Activated CD8-positive, alpha-beta T cell treated with anti-CD3 and anti-CD28 coated beads, Interleukin-2, amount 10 ng/mL, durations not matched to agents 7 days and 5 days (primary cell): ENCODE measurements at regions not wholly inside any gene's neighbourhood (a gene's known extent, or its start where the extent isn't known, plus 50 kb on each side); places are given as distances from the start of the nearest gene placed in this dataset.
A peak's percentile ranks its signal among the peaks of the same experiment; 100 is the strongest.
"Not testable (repeated sequence)": the region's sequence is repeated elsewhere in the genome, so short reads cannot be mapped to it uniquely, and the experiment has no call there.

ENCODE experiments used
- ATAC-seq: fragments of 150-1000 bp; cut with Tn5 transposase; one replicate; pipeline ENCODE4 v1.10.0; 2021; ENCODE audit warnings: moderate library complexity
- CTCF ChIA-PET: fragments of 350-600 bp; sonication (Branson Sonifier 250); formaldehyde crosslinking; loops from one replicate; lab custom pipeline; 2021; ENCODE audit warnings: antibody characterized with exemption; lab: Charles Lee
- POLR2A ChIA-PET: fragments of 350-600 bp; sonication (Branson Sonifier 250); formaldehyde crosslinking; loops from one replicate; lab custom pipeline; 2021; ENCODE audit warnings: antibody characterized with exemption; lab: Charles Lee
- DNase-seq: peaks from one replicate; pipeline ENCODE4 v3.0.0-alpha.2; 2020
- H3K27ac Mint-ChIP-seq: one replicate; pipeline ENCODE4 v1.8.0; 2021; ENCODE audit warnings: mild to moderate bottlenecking, mixed read lengths
- H3K27me3 Mint-ChIP-seq: one replicate; pipeline ENCODE4 v1.8.0; 2021; ENCODE audit warnings: low read depth, mixed read lengths
- H3K36me3 Mint-ChIP-seq: one replicate; pipeline ENCODE4 v1.8.0; 2021; ENCODE audit warnings: low read depth, mixed read lengths
- H3K4me1 Mint-ChIP-seq: one replicate; pipeline ENCODE4 v1.8.0; 2021; ENCODE audit warnings: low read depth, mixed read lengths
- H3K4me3 Mint-ChIP-seq: one replicate; pipeline ENCODE4 v1.8.0; 2021; ENCODE audit warnings: mild to moderate bottlenecking, mixed read lengths
- H3K9me3 Mint-ChIP-seq: one replicate; pipeline ENCODE4 v1.8.0; 2022; ENCODE audit warnings: mixed read lengths; ENCODE audit not compliant: insufficient read depth

- ATAC-seq (no peak), DNase-seq (no peak)
- H3K27ac Mint-ChIP-seq = no peak overlapping the region
- ChIA-PET POLR2A (interaction anchor here (0.7 kb wide), 1 partner anchor 8 kb away, joined by 3 read pairs; no protein-coding TSS in a partner anchor), CTCF (no interaction called here)
- peaks cover 7% of the 10 kb centered on the region for H3K27me3 Mint-ChIP-seq
- H3K4me1 Mint-ChIP-seq = peaks cover 3% of the 10 kb centered on the region
- H3K36me3 Mint-ChIP-seq = no peaks in the 10 kb centered on the region
- H3K9me3 Mint-ChIP-seq = no peaks in the 10 kb centered on the region
- H3K4me3 Mint-ChIP-seq = no peak overlapping the region
These were observed 426.0 kb downstream of the RPS24 start for GRCh38 chr10:78459639-78460037.

DNA sequence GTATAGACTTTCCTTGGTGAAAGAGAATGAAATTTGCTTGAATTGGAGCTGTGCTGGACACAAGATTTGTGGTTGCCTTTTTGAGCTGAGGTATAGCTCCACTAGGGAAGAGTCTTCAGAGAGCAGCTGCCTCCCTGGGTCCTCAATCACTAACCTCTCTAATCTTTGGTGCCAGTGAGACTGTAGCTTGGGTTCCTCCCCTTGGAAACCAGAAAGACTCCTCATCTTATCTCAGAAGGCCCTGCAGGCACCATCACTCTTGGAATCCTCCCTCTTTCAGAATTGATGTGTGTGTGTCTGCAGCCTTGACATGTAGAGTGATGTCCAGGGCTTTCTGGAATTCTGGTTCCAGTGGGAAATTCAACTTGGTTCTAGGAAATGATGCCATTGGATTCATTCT is 426.5 kb downstream of the RPS24 start:
- H3K4me1 Mint-ChIP-seq = peaks cover 3% of the 10 kb centered on the region
- no peaks in the 10 kb centered on the region for H3K9me3 Mint-ChIP-seq
- H3K4me3 Mint-ChIP-seq = no peak overlapping the region
- H3K36me3 Mint-ChIP-seq = no peaks in the 10 kb centered on the region
- CTCF ChIA-PET = no interaction called here
- DNase-seq = no peak
- H3K27me3 Mint-ChIP-seq = peaks cover 7% of the 10 kb centered on the region
- POLR2A ChIA-PET = interaction anchor here (0.7 kb wide), 1 partner anchor 9 kb away, joined by 3 read pairs; no protein-coding TSS in a partner anchor
- H3K27ac Mint-ChIP-seq = no peak overlapping the region
- ATAC-seq = no peak

GRCh38 chr10:78461333-78461732 is 427.7 kb downstream of the RPS24 start:
- peaks cover 7% of the 10 kb centered on the region for H3K27me3 Mint-ChIP-seq
- H3K27ac Mint-ChIP-seq = no peak overlapping the region
- DNase-seq (no peak), ATAC-seq (no peak)
- no peaks in the 10 kb centered on the region for H3K36me3 Mint-ChIP-seq
- POLR2A ChIA-PET = no interaction called here
- no peak overlapping the region for H3K4me3 Mint-ChIP-seq
- H3K4me1 Mint-ChIP-seq = peaks cover 3% of the 10 kb centered on the region
- no peaks in the 10 kb centered on the region for H3K9me3 Mint-ChIP-seq
- CTCF ChIA-PET = interaction anchor here (0.6 kb wide), 1 partner anchor 392 kb away, joined by 4 read pairs; no protein-coding TSS in a partner anchor

DNA sequence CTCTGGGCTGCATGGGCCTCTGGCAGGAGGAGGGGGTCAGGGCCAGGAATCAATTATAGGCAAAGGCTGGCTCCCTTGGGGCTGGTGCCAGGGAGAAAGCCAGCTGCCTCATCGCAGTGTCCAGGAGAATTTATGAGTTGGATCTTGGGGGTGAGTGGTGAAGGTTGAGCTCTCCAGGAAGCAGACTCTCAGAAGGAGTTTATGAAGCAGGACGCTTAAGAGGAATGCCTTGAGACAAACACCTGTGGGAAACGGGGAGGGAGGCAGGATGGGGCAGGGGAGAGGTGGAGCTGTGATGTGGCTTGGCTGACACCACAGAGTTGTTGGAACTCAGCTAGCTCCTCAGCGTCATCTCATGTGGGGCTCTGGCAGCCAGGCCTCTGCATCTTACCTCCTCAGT is 428.5 kb downstream of the RPS24 start:
- no peak for DNase-seq
- peaks cover 7% of the 10 kb centered on the region for H3K27me3 Mint-ChIP-seq
- no peak overlapping the region for H3K27ac Mint-ChIP-seq
- ATAC-seq = no peak
- no peaks in the 10 kb centered on the region for H3K9me3 Mint-ChIP-seq
- POLR2A ChIA-PET = no interaction called here
- H3K4me3 Mint-ChIP-seq = no peak overlapping the region
- CTCF ChIA-PET = no interaction called here
- no peaks in the 10 kb centered on the region for H3K36me3 Mint-ChIP-seq
- H3K4me1 Mint-ChIP-seq = peaks cover 3% of the 10 kb centered on the region

DNA sequence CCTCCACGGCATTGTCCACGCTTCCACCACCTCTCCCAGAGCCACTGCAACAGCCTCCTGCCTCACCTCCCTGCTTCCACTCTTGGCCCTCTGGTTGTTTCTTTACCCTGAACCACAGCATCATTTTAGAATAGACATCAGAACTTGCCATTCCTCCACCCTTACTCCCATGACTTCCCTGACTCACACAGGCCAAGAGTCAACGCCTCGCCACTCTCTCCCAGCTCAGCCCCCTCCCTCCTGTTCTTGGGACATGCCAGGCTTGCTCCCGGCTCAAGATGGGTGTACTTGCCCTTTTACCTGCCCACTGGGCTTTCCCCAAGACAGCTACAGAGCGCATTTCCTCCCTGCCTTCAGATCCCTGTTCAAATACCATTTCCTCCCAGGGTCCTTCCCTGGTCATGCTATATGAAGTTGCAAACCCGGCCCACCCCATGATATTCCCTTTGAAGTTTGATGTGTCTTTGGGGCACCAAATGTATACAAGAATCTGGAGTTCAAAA is 429.1 kb downstream of the RPS24 start:
- no peak overlapping the region for H3K27ac Mint-ChIP-seq
- no peaks in the 10 kb centered on the region for H3K36me3 Mint-ChIP-seq
- DNase-seq (no peak), ATAC-seq (no peak)
- ChIA-PET POLR2A (no interaction called here), CTCF (no interaction called here)
- H3K4me1 Mint-ChIP-seq = peaks cover 3% of the 10 kb centered on the region
- H3K9me3 Mint-ChIP-seq = no peaks in the 10 kb centered on the region
- H3K4me3 Mint-ChIP-seq = no peak overlapping the region
- peaks cover 7% of the 10 kb centered on the region for H3K27me3 Mint-ChIP-seq

DNA sequence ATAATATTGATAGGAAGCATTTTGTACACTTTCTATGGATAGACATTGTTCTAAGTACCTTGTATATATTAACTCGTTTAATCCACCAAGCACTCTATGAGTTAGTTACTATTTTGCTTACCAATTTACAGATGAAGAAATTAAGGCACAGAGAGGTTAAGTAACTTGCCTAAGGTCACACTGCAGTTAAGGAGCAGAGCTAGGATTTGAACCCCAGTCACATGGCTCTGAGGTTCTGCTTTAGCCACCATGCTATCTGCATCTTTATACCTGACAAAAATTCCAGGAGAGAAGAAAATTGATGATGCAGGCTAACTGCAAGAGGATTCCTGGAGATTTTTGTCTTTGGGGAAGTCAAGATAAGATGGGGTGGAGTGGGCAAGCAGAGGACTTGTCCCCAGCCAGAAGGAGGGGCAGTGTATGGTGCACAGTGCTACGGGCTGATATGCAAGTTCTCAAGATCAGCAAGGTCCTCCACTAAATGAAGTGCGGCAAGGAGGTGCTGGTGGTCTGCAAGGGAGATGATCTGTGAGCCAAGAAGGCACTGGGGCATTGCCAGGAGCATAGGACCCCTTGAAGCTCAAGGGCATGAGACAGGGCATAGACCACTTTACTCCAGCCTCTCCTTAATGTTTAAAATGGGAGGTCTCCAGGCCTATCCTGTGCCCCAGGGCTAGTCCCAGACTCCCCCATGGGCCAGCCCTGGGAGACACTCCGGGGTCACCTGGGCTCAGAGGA is 430.6 kb downstream of the RPS24 start:
- H3K27ac Mint-ChIP-seq = no peak overlapping the region
- no peak overlapping the region for H3K4me3 Mint-ChIP-seq
- CTCF ChIA-PET = no interaction called here
- POLR2A ChIA-PET = no interaction called here
- H3K4me1 Mint-ChIP-seq = peaks cover 3% of the 10 kb centered on the region
- no peaks in the 10 kb centered on the region for H3K9me3 Mint-ChIP-seq
- H3K27me3 Mint-ChIP-seq = peaks cover 7% of the 10 kb centered on the region
- H3K36me3 Mint-ChIP-seq = no peaks in the 10 kb centered on the region
- DNase-seq = no peak
- no peak for ATAC-seq

GRCh38 chr10:78464856-78465267 is 431.2 kb downstream of the RPS24 start:
- ATAC-seq (no peak), DNase-seq (no peak)
- Mint-ChIP-seq H3K9me3 (no peaks in the 10 kb centered on the region), H3K4me1 (peaks cover 3% of the 10 kb centered on the region), H3K4me3 (no peak overlapping the region), H3K27me3 (peaks cover 5% of the 10 kb centered on the region), H3K36me3 (no peaks in the 10 kb centered on the region), H3K27ac (no peak overlapping the region)
- CTCF ChIA-PET = no interaction called here
- POLR2A ChIA-PET = no interaction called here

GRCh38 chr10:78465431-78465830 is 431.8 kb downstream of the RPS24 start:
- ChIA-PET CTCF (no interaction called here), POLR2A (no interaction called here)
- Mint-ChIP-seq H3K27ac (no peak overlapping the region), H3K27me3 (peaks cover 5% of the 10 kb centered on the region), H3K4me3 (no peak overlapping the region), H3K4me1 (peaks cover 6% of the 10 kb centered on the region), H3K36me3 (no peaks in the 10 kb centered on the region), H3K9me3 (no peaks in the 10 kb centered on the region)
- ATAC-seq = no peak
- no peak for DNase-seq

DNA sequence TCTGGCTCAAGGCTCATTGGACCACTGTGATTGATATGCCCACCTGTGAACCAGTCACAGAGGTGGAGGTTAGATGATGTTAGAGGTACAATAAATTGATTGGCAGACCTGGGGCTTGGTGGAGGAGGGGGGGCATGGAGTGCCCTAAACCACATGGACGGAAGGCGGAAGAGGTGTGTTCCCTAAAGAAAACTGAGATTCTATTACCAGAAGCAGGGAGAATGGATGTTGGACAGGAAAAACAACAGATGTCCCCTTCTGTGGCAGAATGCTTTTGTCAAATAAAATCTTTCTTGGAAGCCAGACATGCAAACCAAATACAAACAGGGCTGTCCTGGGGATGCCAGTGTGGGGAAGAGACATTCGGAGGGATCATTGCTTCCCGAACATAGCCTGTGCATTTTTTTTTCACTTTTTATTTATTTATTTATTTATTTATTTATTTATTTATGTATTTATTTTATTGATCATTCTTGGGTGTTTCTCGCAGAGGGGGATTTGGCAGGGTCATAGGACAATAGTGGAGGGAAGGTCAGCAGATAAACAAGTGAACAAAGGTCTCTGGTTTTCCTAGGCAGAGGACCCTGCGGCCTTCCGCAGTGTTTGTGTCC is 433.9 kb downstream of the RPS24 start:
- Mint-ChIP-seq H3K36me3 (no peaks in the 10 kb centered on the region), H3K4me3 (no peak overlapping the region), H3K9me3 (no peaks in the 10 kb centered on the region), H3K27ac (no peak overlapping the region), H3K27me3 (peaks cover 5% of the 10 kb centered on the region), H3K4me1 (peaks cover 12% of the 10 kb centered on the region)
- no peak for ATAC-seq
- DNase-seq = no peak
- ChIA-PET POLR2A (no interaction called here), CTCF (no interaction called here)

- H3K27me3 Mint-ChIP-seq, ATAC-seq, DNase-seq, H3K9me3 Mint-ChIP-seq, CTCF ChIA-PET, H3K27ac Mint-ChIP-seq, H3K4me3 Mint-ChIP-seq, POLR2A ChIA-PET, H3K36me3 Mint-ChIP-seq: not testable (repeated sequence)
- H3K4me1 Mint-ChIP-seq = peaks cover 11% of the 10 kb centered on the region
These were observed 435.1 kb downstream of the RPS24 start for GRCh38 chr10:78468731-78469130.

- Mint-ChIP-seq H3K4me3 (no peak overlapping the region), H3K36me3 (no peaks in the 10 kb centered on the region), H3K27ac (no peak overlapping the region), H3K9me3 (no peaks in the 10 kb centered on the region), H3K27me3 (peaks cover 2% of the 10 kb centered on the region), H3K4me1 (peaks cover 11% of the 10 kb centered on the region)
- DNase-seq = peak; percentile 25
- no peak for ATAC-seq
- ChIA-PET POLR2A (interaction anchor here (0.7 kb wide), 1 partner anchor 37 kb away, joined by 3 read pairs; no protein-coding TSS in a partner anchor), CTCF (no interaction called here)
These were observed 436.8 kb downstream of the RPS24 start for GRCh38 chr10:78470267-78471103.

- CTCF ChIA-PET = no interaction called here
- DNase-seq = peak; percentile 18
- no peaks in the 10 kb centered on the region for H3K9me3 Mint-ChIP-seq
- H3K27ac Mint-ChIP-seq = no peak overlapping the region
- no peaks in the 10 kb centered on the region for H3K36me3 Mint-ChIP-seq
- peaks cover 2% of the 10 kb centered on the region for H3K27me3 Mint-ChIP-seq
- ATAC-seq = no peak
- POLR2A ChIA-PET = no interaction called here
- H3K4me1 Mint-ChIP-seq = peaks cover 11% of the 10 kb centered on the region
- no peak overlapping the region for H3K4me3 Mint-ChIP-seq
These were observed 437.7 kb downstream of the RPS24 start for GRCh38 chr10:78471326-78471722.
